HepG2 (cell line): ENCODE measurements at regions not wholly inside any gene's neighbourhood (a gene's known extent, or its start where the extent isn't known, plus 50 kb on each side); places are given as distances from the start of the nearest gene placed in this dataset.

Source experiments
- ATAC-seq: fragments of 200-7000 bp; cut with Tn5 transposase; 3 replicates; pipeline ENCODE4 v1.9.1; 2020; ENCODE audit warnings: mild to moderate bottlenecking, moderate library complexity
- BruUV-seq: library from RNA; stranded (reverse); fragments of 400-500 nt; replicated peaks from 2 replicates; lab custom pipeline; 2021; lab: Mats Ljungman, UMichigan
- CTCF ChIA-PET: fragments of 300-600 bp; formaldehyde crosslinking; extraction: SDS; loops from one replicate; lab custom pipeline; 2021; ENCODE audit warnings: low total read pairs, inconsistent platforms, low intra/inter-chr PET ratio; lab: Yijun Ruan, JAX
- POLR2A ChIA-PET: fragments of 350-600 bp; sonication (Branson Sonifier 250); formaldehyde crosslinking; loops from one replicate; lab custom pipeline; 2020; ENCODE audit warnings: antibody characterized with exemption, inconsistent platforms; lab: Yijun Ruan, JAX
- DNase-seq: peaks from one replicate; pipeline ENCODE4 v3.0.0-alpha.2; 2015; ENCODE audit warnings: low spot score
- FAIRE-seq: peaks from 3 replicates; lab custom pipeline; 2011; peaks lifted over from hg19 to GRCh38; lab: Jason Lieb, UNC
- H2AFZ ChIP-seq: one replicate; pipeline ENCODE4 v1.6.1; 2011; ENCODE audit warnings: low read length, inconsistent platforms
- H3K27ac ChIP-seq: fragments of 300-600 bp; 3 replicates; pipeline ENCODE4 v1.8.0; 2011; ENCODE audit warnings: mixed run types, mild to moderate bottlenecking, mixed read lengths, low read length, inconsistent platforms; ENCODE audit not compliant: insufficient read depth; ENCODE audit errors: extremely low read length
- H3K27me3 ChIP-seq, 2 experiments: fragments of 200-600 bp in 1 of 2; 2 replicates in 1 of 2; 3 replicates in 1 of 2; pipeline versions ENCODE4 v1.6.0 to v1.8.0; 2011; ENCODE audit warnings: low read length in 2 of 2, mild to moderate bottlenecking in 2 of 2, moderate library complexity in 2 of 2, inconsistent platforms in 1 of 2; ENCODE audit not compliant: insufficient read depth in 2 of 2, control insufficient read depth in 1 of 2
- H3K36me3 ChIP-seq, 2 experiments: fragments of 200-600 bp in 1 of 2; replicated peaks in 1 of 2; 2 replicates in 1 of 2; 3 replicates in 1 of 2; pipeline versions ENCODE4 v1.5.1 to v1.8.0; 2011; ENCODE audit warnings: low read length in 2 of 2, inconsistent platforms in 1 of 2; ENCODE audit not compliant: insufficient read depth in 2 of 2, control insufficient read depth in 1 of 2
- H3K4me1 ChIP-seq: 2 replicates; pipeline ENCODE4 v1.5.1; 2012; ENCODE audit warnings: low read length, inconsistent platforms; ENCODE audit not compliant: insufficient read depth
- H3K4me2 ChIP-seq: 2 replicates; pipeline ENCODE4 v1.6.0; 2011; ENCODE audit warnings: low read depth, low read length, inconsistent platforms
- H3K4me3 ChIP-seq, 3 experiments: fragments of 200-600 bp in 1 of 3; sonication (generic), shearing (Covaris generic) in 1 of 3; replicated peaks in 1 of 3; 2 replicates each; pipeline ENCODE4 v1.5.1; 2011 to 2016; ENCODE audit warnings: low read length in 3 of 3, inconsistent platforms in 2 of 3, low read depth in 2 of 3, mild to moderate bottlenecking in 2 of 3, control low read depth in 1 of 3, mixed read lengths in 1 of 3; ENCODE audit not compliant: insufficient read depth in 1 of 3
- H3K79me2 ChIP-seq: one replicate; pipeline ENCODE4 v1.6.1; 2011; ENCODE audit warnings: low read length, inconsistent platforms; ENCODE audit not compliant: insufficient read depth
- H3K9ac ChIP-seq: 2 replicates; pipeline ENCODE4 v1.6.0; 2011; ENCODE audit warnings: mild to moderate bottlenecking, low read depth, low read length, inconsistent platforms; ENCODE audit not compliant: insufficient read depth
- H3K9me3 ChIP-seq: 2 replicates; pipeline ENCODE4 v1.5.1; 2012; ENCODE audit warnings: mild to moderate bottlenecking, low read length
- H4K20me1 ChIP-seq: 2 replicates; pipeline ENCODE4 v1.6.0; 2011; ENCODE audit warnings: inconsistent platforms, mild to moderate bottlenecking, low read length, moderate library complexity; ENCODE audit not compliant: insufficient read depth
- ARID4A ChIP-seq: sonication (generic); formaldehyde crosslinking; IDR thresholded peaks from 2 replicates; pipeline ENCODE4 v1.5.0; 2020; ENCODE audit warnings: mild to moderate bottlenecking, missing genetic modification reagents, borderline replicate concordance
- ATF4 ChIP-seq, 2 experiments: fragments of 450-650 bp in 1 of 2; sonication (generic) in 1 of 2; formaldehyde crosslinking; IDR thresholded peaks; 2 replicates each; pipeline versions ENCODE4 v1.5.0 to v1.8.0; 2020 to 2022; ENCODE audit warnings: mild to moderate bottlenecking in 1 of 2, missing genetic modification reagents in 1 of 2
- ETV5 ChIP-seq: IDR thresholded peaks from 2 replicates; pipeline ENCODE4 v1.6.1; 2018; ENCODE audit warnings: missing biosample characterization, missing genetic modification reagents, inconsistent platforms, borderline replicate concordance
- HINFP ChIP-seq: sonication (generic); formaldehyde crosslinking; IDR thresholded peaks from 2 replicates; pipeline ENCODE4 v1.4.0; 2020; ENCODE audit warnings: low read depth, mild to moderate bottlenecking, missing genetic modification reagents
- LCORL ChIP-seq, 2 experiments: fragments of 450-650 bp in 1 of 2; sonication (generic) in 1 of 2; formaldehyde crosslinking in 1 of 2; IDR thresholded peaks; 2 replicates each; pipeline versions ENCODE4 v1.5.0 to v1.6.1; 2017 to 2020; ENCODE audit warnings: antibody characterized with exemption in 1 of 2, missing genetic modification reagents in 1 of 2
- MIER3 ChIP-seq: IDR thresholded peaks from 2 replicates; pipeline ENCODE4 v1.6.1; 2016; ENCODE audit warnings: missing compliant biosample characterization, borderline replicate concordance
- NCOA2 ChIP-seq: sonication (generic); formaldehyde crosslinking; IDR thresholded peaks from 2 replicates; pipeline ENCODE4 v1.8.0; 2022; ENCODE audit warnings: inconsistent platforms
- POGZ ChIP-seq: sonication (generic); formaldehyde crosslinking; IDR thresholded peaks from 2 replicates; pipeline ENCODE4 v1.4.0; 2020; ENCODE audit warnings: mild to moderate bottlenecking, missing genetic modification reagents
- SKI ChIP-seq: fragments of 450-650 bp; IDR thresholded peaks from one replicate; pipeline ENCODE4 v1.6.1; 2018; ENCODE audit warnings: mild to moderate bottlenecking; ENCODE audit not compliant: partially characterized antibody
- SP2 ChIP-seq: sonication (generic); formaldehyde crosslinking; IDR thresholded peaks from 2 replicates; pipeline ENCODE4 v1.5.1; 2020; ENCODE audit warnings: mild to moderate bottlenecking, missing genetic modification reagents
- ZNF550 ChIP-seq: sonication (generic); formaldehyde crosslinking; IDR thresholded peaks from 2 replicates; pipeline ENCODE4 v1.4.0; 2020; ENCODE audit warnings: mild to moderate bottlenecking, missing genetic modification reagents, borderline replicate concordance
- ZNF619 ChIP-seq: sonication (generic); formaldehyde crosslinking; IDR thresholded peaks from 2 replicates; pipeline ENCODE4 v1.4.0; 2020; ENCODE audit warnings: mild to moderate bottlenecking, missing genetic modification reagents
- ZNF773 ChIP-seq: sonication (generic); formaldehyde crosslinking; IDR thresholded peaks from 2 replicates; pipeline ENCODE4 v1.4.0; 2020; ENCODE audit warnings: missing genetic modification reagents, borderline replicate concordance
- WGBS: methylation state at CpG from one replicate; pipeline ENCODE4 v1.1.6; 2017; ENCODE audit warnings: low lambda C conversion rate; 5-methylcytosine and 5-hydroxymethylcytosine counted together
- in situ Hi-C: cut with HindIII; loops from 2 replicates; pipeline ENCODE4 v1.10.0; 2017; ENCODE audit warnings: low pct_unique_long_range_greater_than_20kb; ENCODE audit not compliant: extremely low pct_ligation_motif_present
- intact Hi-C: fragments of 100-400 bp; cut with micrococcal nuclease; formaldehyde crosslinking; loops from one replicate; pipeline ENCODE4 v1.10.0; 2022; ENCODE audit not compliant: unreplicated experiment

- POLR2A ChIA-PET: no interaction called here
- in situ Hi-C loops: no loop called here
- H3K4me2 ChIP-seq: no peak overlapping the region
These were observed 436.8 kb upstream of the IGFBP3 start for GRCh38 chr7:46357851-46358250.

More at GRCh38 chr7:46357851-46358250, 436.8 kb upstream of the IGFBP3 start:
- FAIRE-seq (no peak), DNase-seq (no peak), ATAC-seq (no peak)
- CTCF ChIA-PET: no interaction called here
- Histone ChIP-seq H4K20me1 (no peaks in the 10 kb centered on the region), H3K27ac (no peak overlapping the region), H2AFZ (no peak overlapping the region), H3K36me3 (no peaks in the 10 kb centered on the region), H3K9me3 (no peaks in the 10 kb centered on the region), H3K4me3 (no peak overlapping the region), H3K4me1 (no peaks in the 10 kb centered on the region), H3K9ac (no peak overlapping the region), H3K79me2 (no peaks in the 10 kb centered on the region), H3K27me3 (peaks cover 0 to 2% of the 10 kb centered on the region in 2 experiments; a peak in 1 of 5 replicates)
- no peak for TF ChIP-seq NCOA2
- no peak for TF ChIP-seq LCORL (IDR thresholded peaks at IDR 0.05)
- TF ChIP-seq LCORL (CRISPR knock-in tag; IDR thresholded peaks at IDR 0.05): no peak
- TF ChIP-seq ZNF550 (CRISPR knock-in tag): no peak
- TF ChIP-seq ZNF619 (CRISPR knock-in tag): no peak
- TF ChIP-seq ATF4 (CRISPR knock-in tag; IDR thresholded peaks at IDR 0.05): no peak
- TF ChIP-seq SKI: no peak
- TF ChIP-seq HINFP: no peak
- no peak for TF ChIP-seq ZNF773
- TF ChIP-seq MIER3 (CRISPR knock-in tag): no peak
- no peak for TF ChIP-seq SP2 (CRISPR knock-in tag)
- TF ChIP-seq ARID4A (CRISPR knock-in tag): no peak
- TF ChIP-seq POGZ (CRISPR knock-in tag): no peak
- TF ChIP-seq ETV5: no peak
- intact Hi-C loops: no loop called here
- BruUV-seq: no TSS peak
- 6% methylated on average over 3 of the region's 5 CpGs for WGBS
